A204.1 (cell line): ENCODE measurements at regions not wholly inside any gene's neighbourhood (a gene's known extent, or its start where the extent isn't known, plus 50 kb on each side); places are given as distances from the start of the nearest gene placed in this dataset.

Source experiments
- FAIRE-seq: peaks from 2 replicates; lab custom pipeline; 2012; peaks lifted over from hg19 to GRCh38; lab: Jason Lieb, UNC

DNA sequence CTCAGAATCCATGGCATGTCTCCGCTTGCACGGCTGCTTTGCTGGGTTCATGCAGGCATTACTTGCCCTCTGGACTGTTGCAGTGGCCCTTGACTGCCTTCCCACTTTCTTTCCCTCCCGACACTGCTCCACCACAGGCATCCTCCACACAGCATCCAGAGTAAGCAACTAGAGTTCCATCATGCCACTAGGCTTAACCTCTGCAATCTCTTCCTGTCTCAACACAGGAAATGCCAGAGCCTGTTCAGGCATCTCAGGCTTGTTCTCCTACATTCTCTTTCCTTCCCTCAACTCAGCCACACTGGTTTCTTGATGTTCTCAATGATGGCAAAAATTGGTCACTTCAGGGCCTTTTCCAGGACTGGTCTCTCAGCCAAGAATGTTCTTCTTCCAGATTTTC lies 284.5 kb upstream of the KLF6 start:
- FAIRE-seq, result no peak

GRCh38 chr10:4068629-4069028 lies 283.6 kb upstream of the KLF6 start:
- no peak for FAIRE-seq

DNA sequence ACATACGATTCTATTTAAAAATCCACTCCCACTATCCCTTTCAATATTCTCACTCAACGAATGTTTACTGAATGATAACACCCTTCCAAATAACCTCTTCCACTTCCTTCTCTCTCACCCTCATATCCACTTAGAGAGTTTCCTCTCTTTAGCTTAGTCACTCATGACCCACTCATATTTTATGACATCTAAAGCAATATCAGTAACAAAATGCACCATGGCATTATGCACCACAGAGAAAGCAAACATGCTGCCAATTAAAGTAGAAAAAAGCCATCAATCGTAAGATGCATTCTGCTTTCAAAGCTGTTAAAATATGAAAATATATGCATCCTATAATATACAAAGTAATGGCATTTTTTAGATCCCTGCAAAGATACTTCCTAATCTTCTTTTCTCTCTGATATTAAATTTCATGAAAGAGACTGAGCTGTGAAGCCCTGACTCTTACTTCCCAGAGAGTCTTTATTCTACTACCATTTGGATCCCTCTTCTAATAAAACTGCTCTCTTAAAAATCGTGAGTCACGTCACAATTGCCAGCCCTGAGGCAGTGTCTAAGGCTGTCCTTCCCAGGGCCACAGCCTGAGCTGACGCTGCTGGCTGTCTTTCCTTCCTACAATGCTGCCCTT lies 283.0 kb upstream of the KLF6 start:
- no peak for FAIRE-seq

- no peak for FAIRE-seq
These were observed 282.5 kb upstream of the KLF6 start for GRCh38 chr10:4067531-4067930.

DNA sequence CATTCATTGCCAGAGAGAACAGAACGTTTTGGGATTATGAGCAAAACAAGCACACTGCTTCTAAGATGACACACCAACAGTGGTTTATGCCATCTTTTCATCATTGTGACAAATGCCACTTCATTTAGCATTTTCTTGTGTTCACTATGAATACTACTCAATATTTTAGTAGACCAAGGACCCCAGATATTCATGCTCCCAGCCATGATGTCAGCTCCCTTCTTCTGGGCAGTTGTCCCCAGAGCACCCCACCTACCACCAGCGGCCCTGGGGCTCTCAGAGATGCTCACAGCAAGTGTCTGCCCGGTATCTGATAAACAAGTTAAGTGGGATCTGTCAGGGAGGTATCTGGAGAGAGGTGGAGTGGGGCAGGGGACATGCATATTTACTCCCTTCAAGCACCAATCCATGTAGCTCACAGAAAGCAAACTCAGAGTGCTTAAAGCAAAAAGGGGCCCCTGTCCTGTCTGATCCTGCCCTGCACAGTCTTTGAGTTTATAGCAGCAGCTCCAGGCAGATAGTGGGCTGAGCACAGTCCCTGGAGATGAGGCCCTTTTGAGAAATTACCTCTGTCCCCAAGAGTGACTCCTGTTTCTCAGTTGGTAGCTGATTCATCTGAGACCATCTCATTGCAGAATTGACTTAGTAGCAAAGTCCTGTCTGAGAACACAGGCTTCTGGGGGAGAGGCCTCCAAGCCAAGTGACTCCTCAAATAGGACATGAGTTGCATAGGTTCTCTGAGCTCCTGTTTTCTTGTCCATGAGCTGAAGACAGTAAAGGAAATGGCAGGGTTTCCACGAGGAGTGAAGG lies 281.8 kb upstream of the KLF6 start:
- FAIRE-seq, result no peak

GRCh38 chr10:4064489-4064888 lies 279.5 kb upstream of the KLF6 start:
- FAIRE-seq, result no peak

- no peak for FAIRE-seq
These were observed 278.7 kb upstream of the KLF6 start for GRCh38 chr10:4063717-4064116.

GRCh38 chr10:4062751-4063150 lies 277.7 kb upstream of the KLF6 start:
- FAIRE-seq, result no peak

- no peak for FAIRE-seq
These were observed 277.1 kb upstream of the KLF6 start for GRCh38 chr10:4062072-4062471.

DNA sequence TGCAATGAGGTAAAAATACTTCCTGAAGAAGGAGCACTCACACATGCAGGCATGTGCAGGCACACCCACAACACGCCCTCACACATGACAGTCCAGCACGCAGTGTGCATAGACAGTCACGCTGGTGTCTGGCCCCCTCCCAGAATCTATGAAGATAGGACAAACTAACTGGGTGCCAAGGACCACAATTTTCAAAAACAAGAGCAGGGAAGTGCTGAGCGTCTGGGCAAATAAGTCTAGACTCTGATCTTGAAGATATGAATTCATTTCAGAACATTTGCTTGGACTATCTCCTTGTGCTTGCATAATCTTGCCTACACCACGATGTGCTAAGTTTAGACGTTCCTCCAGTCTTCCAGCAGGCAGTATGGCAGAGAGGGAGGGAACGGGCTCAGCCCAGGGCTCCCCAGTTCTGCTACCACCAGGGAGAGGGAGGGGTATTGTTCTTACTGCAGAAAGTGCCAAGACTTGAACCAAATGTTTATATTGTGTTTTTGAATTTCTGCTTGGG lies 276.5 kb upstream of the KLF6 start:
- no peak for FAIRE-seq

DNA sequence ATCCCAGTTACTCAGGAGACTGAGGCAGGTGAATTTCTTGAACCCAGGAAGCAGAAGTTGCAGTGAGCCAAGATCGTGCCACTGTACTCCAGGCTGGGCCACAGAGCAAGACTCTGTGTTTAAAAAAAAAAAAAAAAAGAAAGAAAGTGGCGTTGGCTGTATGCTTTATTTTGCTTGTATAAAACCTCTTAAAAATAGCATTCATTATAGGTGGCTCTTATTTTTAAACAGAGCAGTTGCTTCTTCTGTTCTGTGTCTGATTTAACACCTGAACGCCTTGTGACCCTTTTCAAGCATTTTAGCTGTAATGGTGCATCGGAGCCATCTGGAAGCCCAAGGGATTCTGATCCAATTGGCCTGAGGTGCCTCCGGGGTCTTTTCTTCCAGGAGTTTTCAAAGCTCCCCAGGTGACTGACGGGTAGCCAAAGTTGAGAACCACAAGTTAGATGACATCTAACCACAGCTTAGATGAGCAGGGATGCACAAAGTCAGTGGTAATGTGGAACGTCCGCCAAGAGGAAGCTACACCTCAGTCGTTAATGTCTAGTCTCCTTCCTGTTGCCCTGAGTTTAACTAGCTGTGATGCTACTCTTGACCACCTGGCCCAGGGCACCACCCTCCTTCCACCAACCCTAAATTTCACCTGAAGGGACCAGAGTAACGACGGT lies 274.6 kb upstream of the KLF6 start:
- no peak for FAIRE-seq

- FAIRE-seq, result no peak
These were observed 273.6 kb upstream of the KLF6 start for GRCh38 chr10:4058514-4059029.

DNA sequence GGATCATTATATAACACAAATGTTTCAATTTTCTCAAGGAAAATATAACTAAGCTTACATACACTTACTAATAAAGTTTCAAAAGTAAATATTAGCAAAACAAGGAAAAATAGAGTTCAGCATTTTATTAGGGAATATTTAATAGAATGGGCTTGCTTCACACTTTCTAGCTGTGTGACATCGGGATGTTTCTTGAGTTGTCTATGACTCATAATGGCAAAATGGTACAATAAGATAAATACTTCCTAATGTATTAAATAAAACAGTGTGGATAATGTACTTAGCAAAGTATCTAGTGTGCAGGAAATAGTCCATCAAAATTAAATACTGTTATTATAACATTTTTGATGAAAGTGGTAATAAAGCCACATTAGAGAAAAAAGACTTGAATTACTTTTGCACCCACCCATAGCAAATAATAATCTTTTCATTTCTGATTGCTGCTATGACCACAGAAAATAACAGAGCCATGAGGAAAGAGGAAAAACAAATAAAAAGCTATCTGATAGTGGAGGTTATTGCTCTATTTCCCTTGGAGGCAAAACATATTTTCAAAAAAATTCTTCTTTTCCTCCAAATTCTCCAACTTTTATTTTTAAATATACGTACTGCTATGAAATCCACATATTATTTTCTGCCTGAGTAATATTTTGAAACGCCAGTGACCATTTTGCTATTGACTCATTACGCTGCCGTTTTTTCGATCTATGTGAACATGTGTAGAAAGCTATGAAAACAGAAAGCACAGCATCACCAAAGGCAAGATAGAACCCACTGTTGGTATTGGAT lies 272.9 kb upstream of the KLF6 start:
- FAIRE-seq, result no peak

- no peak for FAIRE-seq
These were observed 272.0 kb upstream of the KLF6 start for GRCh38 chr10:4057021-4057420.

DNA sequence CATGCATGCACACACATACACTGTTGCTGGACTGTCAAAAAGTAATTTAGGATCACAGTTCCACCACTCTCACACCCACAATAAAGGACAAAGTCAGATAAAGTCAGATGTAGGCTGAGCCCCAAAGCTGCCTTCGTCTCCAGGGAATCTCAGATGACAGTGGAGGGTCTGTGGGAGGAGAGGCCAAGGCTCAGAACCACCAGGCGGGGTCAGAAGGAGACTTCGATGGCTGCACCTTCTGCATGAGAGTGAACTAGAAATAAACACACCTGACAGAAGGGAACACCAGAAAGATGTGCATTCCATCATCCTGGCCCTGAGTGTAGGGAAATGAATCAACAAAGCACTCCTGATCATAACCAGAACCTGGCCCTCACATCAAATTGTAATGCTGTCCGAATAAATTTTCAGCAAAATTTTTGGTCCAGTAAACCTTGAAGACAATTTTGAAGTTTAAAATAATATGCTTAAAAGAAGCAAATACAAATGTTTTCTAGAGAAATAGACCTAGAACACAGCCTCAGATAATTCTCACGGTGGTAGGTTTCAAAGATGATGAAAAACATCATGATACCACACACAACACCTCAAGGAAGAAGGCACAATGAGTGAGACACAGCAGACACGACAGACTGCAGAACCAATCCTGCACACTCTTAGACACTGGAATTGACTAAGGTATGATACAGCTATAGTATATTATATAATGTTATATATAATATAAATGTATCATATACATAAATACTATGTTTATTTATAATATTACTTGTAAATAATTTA lies 269.8 kb upstream of the KLF6 start:
- FAIRE-seq, result no peak

GRCh38 chr10:4053940-4054339 lies 268.9 kb upstream of the KLF6 start:
- no peak for FAIRE-seq

- no peak for FAIRE-seq
These were observed 266.7 kb upstream of the KLF6 start for GRCh38 chr10:4051641-4052151.

DNA sequence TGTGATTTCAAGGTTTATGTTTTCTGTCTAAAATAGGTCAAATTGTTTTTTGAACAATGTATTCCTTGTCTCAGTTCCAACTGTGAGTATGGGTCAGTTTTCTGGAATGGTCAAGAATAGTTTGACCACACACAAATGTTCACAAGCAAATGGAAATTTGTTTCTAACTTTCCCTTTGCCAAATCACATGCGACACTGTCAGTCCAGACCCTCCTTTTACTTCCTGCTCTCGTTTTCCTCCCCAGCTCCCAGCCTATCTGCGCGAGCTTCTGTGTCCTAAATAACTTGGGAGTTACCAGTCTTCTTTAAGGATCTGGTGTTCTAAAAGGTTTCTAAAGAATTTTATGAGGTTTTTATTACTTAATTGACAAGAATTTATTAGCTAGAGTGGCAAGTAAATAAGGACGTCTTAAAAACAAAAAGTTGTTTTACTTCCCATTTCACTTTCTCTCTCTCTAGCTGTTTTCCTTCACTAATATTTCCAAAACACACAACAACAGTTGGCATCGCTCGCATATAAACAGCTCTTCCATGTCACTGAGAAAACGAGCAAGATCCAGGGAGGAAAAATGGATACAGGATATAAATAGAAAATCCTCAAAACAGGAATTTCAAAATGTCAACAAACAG lies 266.1 kb upstream of the KLF6 start:
- FAIRE-seq, result no peak

- no peak for FAIRE-seq
These were observed 265.1 kb upstream of the KLF6 start for GRCh38 chr10:4050061-4050460.

DNA sequence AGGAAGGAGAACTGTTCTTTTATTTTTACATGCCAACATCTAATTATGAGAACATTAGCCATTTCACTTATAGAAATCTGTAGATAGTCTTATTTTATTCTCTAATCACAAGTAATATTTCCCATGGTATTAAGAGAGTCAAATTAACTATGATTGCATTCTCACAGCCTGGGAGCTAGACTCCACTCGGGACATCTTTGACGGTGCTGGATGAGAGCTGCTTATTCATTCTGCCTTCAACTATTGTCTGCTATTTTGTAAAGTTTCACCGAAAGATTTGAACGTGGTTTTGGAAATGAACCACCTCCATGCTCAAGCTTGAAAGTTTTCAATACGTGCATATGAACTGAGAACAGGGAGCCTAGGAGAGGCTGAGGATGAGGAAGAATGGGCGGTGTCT lies 264.3 kb upstream of the KLF6 start:
- no peak for FAIRE-seq
